HEK293 (cell line): ENCODE measurements at regions not wholly inside any gene's neighbourhood (a gene's known extent, or its start where the extent isn't known, plus 50 kb on each side); places are given as distances from the start of the nearest gene placed in this dataset.
A peak's percentile ranks its signal among the peaks of the same experiment; 100 is the strongest.

Source experiments
- CTCF ChIA-PET: fragments of 350-600 bp; formaldehyde crosslinking; extraction: SDS; loops from one replicate; lab custom pipeline; 2021; ENCODE audit warnings: antibody characterized with exemption; lab: Yijun Ruan, JAX
- POLR2A ChIA-PET: fragments of 300-600 bp; formaldehyde crosslinking; extraction: SDS; loops from one replicate; lab custom pipeline; 2020; ENCODE audit warnings: antibody characterized with exemption, inconsistent platforms; lab: Yijun Ruan, JAX
- H3K27ac ChIP-seq: fragments of 200-500 bp; sonication (Bioruptor generic); 2 replicates; pipeline ENCODE4 v1.5.1; 2014; ENCODE audit warnings: low read depth, low read length, control low read depth, inconsistent platforms; ENCODE audit errors: extremely low read depth
- H3K36me3 ChIP-seq, 2 experiments: fragments of 200-500 bp in 1 of 2; sonication (Bioruptor generic) in 1 of 2; 1 replicate in 1 of 2; 2 replicates in 1 of 2; pipeline ENCODE4 v1.5.1; 2014 to 2017; ENCODE audit warnings: inconsistent platforms in 2 of 2, low read length in 2 of 2; ENCODE audit not compliant: control insufficient read depth in 2 of 2, insufficient read depth in 1 of 2
- H3K4me1 ChIP-seq: fragments of 200-500 bp; sonication (Bioruptor generic); 2 replicates; pipeline ENCODE4 v1.5.1; 2014; ENCODE audit warnings: mild to moderate bottlenecking, low read length, inconsistent platforms; ENCODE audit not compliant: control insufficient read depth, insufficient read depth
- H3K4me3 ChIP-seq: 2 replicates; pipeline ENCODE4 v1.5.1; 2011; ENCODE audit warnings: low read depth, mild to moderate bottlenecking, control low read depth, low read length, moderate library complexity
- H3K9me3 ChIP-seq: fragments of 200-500 bp; sonication (Bioruptor generic); 2 replicates; pipeline ENCODE4 v1.5.1; 2014; ENCODE audit warnings: low read depth, low read length, inconsistent platforms; ENCODE audit not compliant: control insufficient read depth, insufficient read depth
- KLF10 ChIP-seq: fragments of 450-650 bp; IDR thresholded peaks from 2 replicates; pipeline ENCODE4 v1.5.1; 2018; ENCODE audit warnings: missing biosample characterization, mild to moderate bottlenecking, missing genetic modification characterization
- MEIS1 ChIP-seq: sonication (generic); formaldehyde crosslinking; IDR thresholded peaks from 2 replicates; pipeline ENCODE4 v1.8.1; 2022; ENCODE audit warnings: missing genetic modification reagents, mild to moderate bottlenecking, borderline replicate concordance
- SCRT1 ChIP-seq: fragments of 450-650 bp; formaldehyde crosslinking; IDR thresholded peaks from 2 replicates; pipeline ENCODE4 v1.5.1; 2016; ENCODE audit warnings: missing biosample characterization, missing genetic modification characterization, borderline replicate concordance
- TRIM28 ChIP-seq: IDR thresholded peaks from 2 replicates; pipeline ENCODE4 v1.6.1; 2011; ENCODE audit warnings: low read length, control low read depth, borderline replicate concordance
- ZBTB7A ChIP-seq: fragments of 450-650 bp; formaldehyde crosslinking; IDR thresholded peaks from 2 replicates; pipeline ENCODE4 v1.5.1; 2016; ENCODE audit warnings: low read depth, missing biosample characterization, missing genetic modification characterization
- ZFP3 ChIP-seq: fragments of 450-650 bp; formaldehyde crosslinking; IDR thresholded peaks from 2 replicates; pipeline ENCODE4 v1.5.1; 2016; ENCODE audit warnings: low read depth, missing biosample characterization, missing genetic modification characterization
- ZNF112 ChIP-seq: fragments of 450-650 bp; formaldehyde crosslinking; IDR thresholded peaks from 2 replicates; pipeline ENCODE4 v1.5.0; 2017; ENCODE audit warnings: missing biosample characterization, missing genetic modification characterization
- ZNF132 ChIP-seq: fragments of 450-650 bp; formaldehyde crosslinking; IDR thresholded peaks from 2 replicates; pipeline ENCODE4 v1.5.1; 2017; ENCODE audit warnings: missing biosample characterization, missing genetic modification characterization, borderline replicate concordance
- ZNF16 ChIP-seq: fragments of 450-650 bp; formaldehyde crosslinking; IDR thresholded peaks from 2 replicates; pipeline ENCODE4 v1.5.1; 2016; ENCODE audit warnings: low read depth, missing biosample characterization, missing genetic modification characterization
- ZNF221 ChIP-seq: fragments of 450-650 bp; formaldehyde crosslinking; IDR thresholded peaks from 2 replicates; pipeline ENCODE4 v1.5.1; 2017; ENCODE audit warnings: missing biosample characterization, missing genetic modification characterization, borderline replicate concordance
- ZNF26 ChIP-seq: fragments of 450-650 bp; formaldehyde crosslinking; IDR thresholded peaks from 2 replicates; pipeline ENCODE4 v1.5.1; 2016; ENCODE audit warnings: missing biosample characterization, missing genetic modification characterization
- ZNF341 ChIP-seq: fragments of 450-650 bp; formaldehyde crosslinking; IDR thresholded peaks from 2 replicates; pipeline ENCODE4; 2016; ENCODE audit warnings: low read depth, missing biosample characterization, missing genetic modification characterization
- ZNF391 ChIP-seq: fragments of 450-650 bp; formaldehyde crosslinking; IDR thresholded peaks from 2 replicates; pipeline ENCODE4 v1.5.1; 2016; ENCODE audit warnings: low read depth, missing biosample characterization, missing genetic modification characterization, borderline replicate concordance
- ZNF423 ChIP-seq: fragments of 450-650 bp; formaldehyde crosslinking; IDR thresholded peaks from 2 replicates; pipeline ENCODE4 v1.5.1; 2016; ENCODE audit warnings: missing biosample characterization, missing genetic modification characterization
- ZNF449 ChIP-seq: fragments of 450-650 bp; formaldehyde crosslinking; IDR thresholded peaks from 2 replicates; pipeline ENCODE4 v1.5.1; 2017; ENCODE audit warnings: missing biosample characterization, mild to moderate bottlenecking, missing genetic modification characterization, moderate library complexity
- ZNF571 ChIP-seq: fragments of 450-650 bp; formaldehyde crosslinking; IDR thresholded peaks from 2 replicates; pipeline ENCODE4 v1.5.0; 2017; ENCODE audit warnings: missing biosample characterization, missing genetic modification characterization
- ZNF623 ChIP-seq: fragments of 450-650 bp; formaldehyde crosslinking; IDR thresholded peaks from 2 replicates; pipeline ENCODE4 v1.5.1; 2016; ENCODE audit warnings: missing biosample characterization, missing genetic modification characterization
- ZNF629 ChIP-seq: fragments of 450-650 bp; formaldehyde crosslinking; IDR thresholded peaks from 2 replicates; pipeline ENCODE4 v1.5.1; 2017; ENCODE audit warnings: missing biosample characterization, missing genetic modification characterization
- ZNF654 ChIP-seq: fragments of 450-650 bp; formaldehyde crosslinking; IDR thresholded peaks from 2 replicates; pipeline ENCODE4 v1.5.1; 2016; ENCODE audit warnings: low read depth, missing biosample characterization, missing genetic modification characterization
- ZNF776 ChIP-seq: fragments of 450-650 bp; formaldehyde crosslinking; IDR thresholded peaks from 2 replicates; pipeline ENCODE4 v1.5.0; 2017; ENCODE audit warnings: missing biosample characterization, missing genetic modification characterization, borderline replicate concordance
- ZNF785 ChIP-seq: fragments of 450-650 bp; formaldehyde crosslinking; IDR thresholded peaks from 2 replicates; pipeline ENCODE4 v1.5.1; 2016; ENCODE audit warnings: missing biosample characterization, missing genetic modification characterization
- ZNF837 ChIP-seq: fragments of 450-650 bp; formaldehyde crosslinking; IDR thresholded peaks from 2 replicates; pipeline ENCODE4 v1.5.1; 2016; ENCODE audit warnings: missing biosample characterization, missing genetic modification characterization
- ZSCAN23 ChIP-seq: fragments of 450-650 bp; formaldehyde crosslinking; IDR thresholded peaks from 2 replicates; pipeline ENCODE4 v1.5.1; 2016; ENCODE audit warnings: missing biosample characterization, missing genetic modification characterization
- TF ChIP-seq, protein P1 (sequence below): fragments of 450-650 bp; formaldehyde crosslinking; optimal IDR thresholded peaks from 2 replicates; pipeline ENCODE3; 2016; ENCODE audit warnings: missing biosample characterization, mild to moderate bottlenecking, missing genetic modification characterization
- TF ChIP-seq, protein P2 (sequence below): fragments of 450-650 bp; formaldehyde crosslinking; IDR thresholded peaks from 2 replicates; pipeline ENCODE4 v1.5.1; 2017; ENCODE audit warnings: missing biosample characterization, missing genetic modification characterization
- TF ChIP-seq, protein P3 (sequence below): fragments of 450-650 bp; formaldehyde crosslinking; IDR thresholded peaks from 2 replicates; pipeline ENCODE4 v1.5.1; 2016; ENCODE audit warnings: missing biosample characterization, missing genetic modification characterization

DNA sequence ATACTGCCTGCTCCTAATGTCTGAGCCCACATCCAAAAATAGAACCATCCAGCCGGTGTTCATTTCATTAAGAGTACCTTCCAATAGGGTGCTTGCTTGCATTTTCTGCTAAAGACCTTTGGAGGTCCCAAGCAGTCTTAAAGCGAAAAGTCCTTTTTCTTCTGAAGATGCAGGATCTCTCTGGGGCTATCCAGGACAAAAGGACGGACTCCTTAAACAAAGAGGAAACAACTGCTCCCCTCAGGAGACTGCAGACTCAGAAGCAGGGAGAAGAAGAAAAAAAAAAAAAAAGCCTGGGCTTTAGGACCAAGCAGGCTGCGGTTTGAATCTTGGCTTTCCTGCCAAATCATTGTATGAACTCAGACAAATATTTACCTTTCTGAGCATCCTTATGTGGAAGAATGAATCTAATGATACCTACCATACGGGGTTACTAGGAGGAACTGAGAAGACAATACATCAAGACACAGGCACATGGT is 204.0 kb downstream of the PLPP3 start (continued):
- TF ChIP-seq SCRT1 (tag by site-specific recombination) (no peak), ZBTB7A (no peak), ZNF132 (no peak), ZSCAN23 (no peak), TRIM28 (no peak), ZNF112 (tag by site-specific recombination) (no peak), KLF10 (tag by site-specific recombination) (no peak), ZNF654 (tag by site-specific recombination) (no peak), ZNF623 (no peak)
- TF ChIP-seq, protein P1, sequence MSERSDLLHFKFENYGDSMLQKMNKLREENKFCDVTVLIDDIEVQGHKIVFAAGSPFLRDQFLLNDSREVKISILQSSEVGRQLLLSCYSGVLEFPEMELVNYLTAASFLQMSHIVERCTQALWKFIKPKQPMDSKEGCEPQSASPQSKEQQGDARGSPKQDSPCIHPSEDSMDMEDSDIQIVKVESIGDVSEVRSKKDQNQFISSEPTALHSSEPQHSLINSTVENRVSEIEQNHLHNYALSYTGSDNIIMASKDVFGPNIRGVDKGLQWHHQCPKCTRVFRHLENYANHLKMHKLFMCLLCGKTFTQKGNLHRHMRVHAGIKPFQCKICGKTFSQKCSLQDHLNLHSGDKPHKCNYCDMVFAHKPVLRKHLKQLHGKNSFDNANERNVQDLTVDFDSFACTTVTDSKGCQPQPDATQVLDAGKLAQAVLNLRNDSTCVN (tag by site-specific recombination), result no peak

DNA sequence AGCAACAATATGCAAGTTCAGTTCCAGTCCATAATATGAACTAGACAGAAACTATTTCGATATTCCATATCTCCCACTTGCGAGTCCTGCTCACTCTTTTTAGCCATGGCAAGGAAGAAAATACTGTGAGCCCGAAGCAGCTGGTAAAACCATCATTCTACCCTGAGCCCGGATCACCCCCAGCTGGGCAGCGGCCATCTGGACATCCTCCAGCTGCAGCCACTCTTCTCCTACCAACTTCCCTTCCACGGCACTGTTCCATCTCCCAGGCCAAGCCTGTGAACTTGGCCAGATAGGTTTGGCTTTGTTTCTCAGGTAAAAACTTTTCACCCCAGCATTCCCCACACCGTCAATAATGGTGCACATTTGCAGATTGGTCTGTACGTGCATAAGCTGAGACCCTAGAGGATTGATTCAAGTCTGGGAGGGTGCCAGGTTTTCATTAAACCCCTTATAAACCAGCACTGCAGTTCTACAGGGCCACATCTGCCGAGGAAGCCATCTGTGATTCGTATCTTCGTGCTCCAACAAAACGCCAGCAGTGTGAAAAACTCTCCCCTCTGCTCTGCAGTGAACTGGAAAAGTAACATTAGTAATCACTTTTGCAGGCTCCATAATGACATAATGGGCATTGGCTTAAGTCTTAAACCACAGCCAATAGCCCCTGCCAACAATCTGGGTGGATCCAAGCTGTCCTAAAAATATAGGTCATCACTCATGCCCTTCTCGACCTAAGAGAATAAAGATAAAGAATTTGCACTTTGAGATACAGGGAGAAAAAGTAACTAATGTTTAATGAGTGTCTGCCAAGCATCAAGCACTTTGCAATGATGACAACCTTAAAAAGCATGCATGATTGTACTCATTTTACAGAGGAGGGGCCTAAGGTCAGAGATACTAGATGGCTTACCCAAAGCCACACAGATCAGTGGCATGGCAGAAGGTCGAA is 205.1 kb downstream of the PLPP3 start:
- H3K9me3 ChIP-seq, result no peaks in the 10 kb centered on the region
- POLR2A ChIA-PET, result no interaction called here
- no peak overlapping the region for H3K27ac ChIP-seq
- no peak for TF ChIP-seq ZNF423 (tag by site-specific recombination)
- TF ChIP-seq, protein P2, sequence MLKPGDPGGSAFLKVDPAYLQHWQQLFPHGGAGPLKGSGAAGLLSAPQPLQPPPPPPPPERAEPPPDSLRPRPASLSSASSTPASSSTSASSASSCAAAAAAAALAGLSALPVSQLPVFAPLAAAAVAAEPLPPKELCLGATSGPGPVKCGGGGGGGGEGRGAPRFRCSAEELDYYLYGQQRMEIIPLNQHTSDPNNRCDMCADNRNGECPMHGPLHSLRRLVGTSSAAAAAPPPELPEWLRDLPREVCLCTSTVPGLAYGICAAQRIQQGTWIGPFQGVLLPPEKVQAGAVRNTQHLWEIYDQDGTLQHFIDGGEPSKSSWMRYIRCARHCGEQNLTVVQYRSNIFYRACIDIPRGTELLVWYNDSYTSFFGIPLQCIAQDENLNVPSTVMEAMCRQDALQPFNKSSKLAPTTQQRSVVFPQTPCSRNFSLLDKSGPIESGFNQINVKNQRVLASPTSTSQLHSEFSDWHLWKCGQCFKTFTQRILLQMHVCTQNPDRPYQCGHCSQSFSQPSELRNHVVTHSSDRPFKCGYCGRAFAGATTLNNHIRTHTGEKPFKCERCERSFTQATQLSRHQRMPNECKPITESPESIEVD (tag by site-specific recombination), result peak; percentile 35; the same call in 1 of the 2 replicates
- TF ChIP-seq ZNF391 (tag by site-specific recombination), result no peak
- TF ChIP-seq ZNF449 (tag by site-specific recombination), result no peak
- TF ChIP-seq ZNF26 (tag by site-specific recombination), result no peak
- TF ChIP-seq ZNF221, result no peak
- no peak for TF ChIP-seq ZNF785
- TF ChIP-seq, all 188 proteins: peak for 1
- CTCF ChIA-PET, result no interaction called here
- Histone ChIP-seq H3K4me3 (no peak overlapping the region), H3K4me1 (peaks cover 8% of the 10 kb centered on the region), H3K36me3 (no peaks in the 10 kb centered on the region)

GRCh38 chr1:56370513-56370912 is 208.8 kb downstream of the PLPP3 start:
- CTCF ChIA-PET, result interaction anchor here (0.7 to 1.2 kb wide), 2 partner anchors 44 to 80 kb away, joined by 4 read pairs; no protein-coding TSS in a partner anchor
- H3K36me3 ChIP-seq, result no peaks in the 10 kb centered on the region
- H3K27ac ChIP-seq, result no peak overlapping the region
- H3K4me1 ChIP-seq, result peaks cover 4% of the 10 kb centered on the region
- TF ChIP-seq MEIS1 (CRISPR knock-in tag), result no peak
- TF ChIP-seq ZFP3, result no peak
- TF ChIP-seq, protein P3, sequence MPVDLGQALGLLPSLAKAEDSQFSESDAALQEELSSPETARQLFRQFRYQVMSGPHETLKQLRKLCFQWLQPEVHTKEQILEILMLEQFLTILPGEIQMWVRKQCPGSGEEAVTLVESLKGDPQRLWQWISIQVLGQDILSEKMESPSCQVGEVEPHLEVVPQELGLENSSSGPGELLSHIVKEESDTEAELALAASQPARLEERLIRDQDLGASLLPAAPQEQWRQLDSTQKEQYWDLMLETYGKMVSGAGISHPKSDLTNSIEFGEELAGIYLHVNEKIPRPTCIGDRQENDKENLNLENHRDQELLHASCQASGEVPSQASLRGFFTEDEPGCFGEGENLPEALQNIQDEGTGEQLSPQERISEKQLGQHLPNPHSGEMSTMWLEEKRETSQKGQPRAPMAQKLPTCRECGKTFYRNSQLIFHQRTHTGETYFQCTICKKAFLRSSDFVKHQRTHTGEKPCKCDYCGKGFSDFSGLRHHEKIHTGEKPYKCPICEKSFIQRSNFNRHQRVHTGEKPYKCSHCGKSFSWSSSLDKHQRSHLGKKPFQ (tag by site-specific recombination), result no peak
- TF ChIP-seq ZNF571 (tag by site-specific recombination), result no peak
- TF ChIP-seq ZNF341 (tag by site-specific recombination), result no peak
- no peak for TF ChIP-seq ZNF16 (tag by site-specific recombination)
- no peak for TF ChIP-seq ZNF629 (tag by site-specific recombination)
- TF ChIP-seq ZNF776, result no peak
- TF ChIP-seq ZNF837 (tag by site-specific recombination), result no peak
- POLR2A ChIA-PET, result no interaction called here
- H3K9me3 ChIP-seq, result no peaks in the 10 kb centered on the region
- H3K4me3 ChIP-seq, result no peak overlapping the region
